NCI-H2107 treated with DMSO at 0.1 percent for 48 hours (cell line): ENCODE measurements at regions not wholly inside any gene's neighbourhood (a gene's known extent, or its start where the extent isn't known, plus 50 kb on each side); places are given as distances from the start of the nearest gene placed in this dataset.

Source experiments
- DNase-seq: peaks from one replicate; lab custom pipeline; 2025; ENCODE audit not compliant: unreplicated experiment; lab: John Stamatoyannopoulos, UW

- DNase-seq = peak; percentile 5
These were observed 76.6 kb upstream of the MAP4K3 start for GRCh38 chr2:39513641-39514094.

GRCh38 chr2:39514825-39515224 lies 77.7 kb upstream of the MAP4K3 start:
- DNase-seq = no peak

DNA sequence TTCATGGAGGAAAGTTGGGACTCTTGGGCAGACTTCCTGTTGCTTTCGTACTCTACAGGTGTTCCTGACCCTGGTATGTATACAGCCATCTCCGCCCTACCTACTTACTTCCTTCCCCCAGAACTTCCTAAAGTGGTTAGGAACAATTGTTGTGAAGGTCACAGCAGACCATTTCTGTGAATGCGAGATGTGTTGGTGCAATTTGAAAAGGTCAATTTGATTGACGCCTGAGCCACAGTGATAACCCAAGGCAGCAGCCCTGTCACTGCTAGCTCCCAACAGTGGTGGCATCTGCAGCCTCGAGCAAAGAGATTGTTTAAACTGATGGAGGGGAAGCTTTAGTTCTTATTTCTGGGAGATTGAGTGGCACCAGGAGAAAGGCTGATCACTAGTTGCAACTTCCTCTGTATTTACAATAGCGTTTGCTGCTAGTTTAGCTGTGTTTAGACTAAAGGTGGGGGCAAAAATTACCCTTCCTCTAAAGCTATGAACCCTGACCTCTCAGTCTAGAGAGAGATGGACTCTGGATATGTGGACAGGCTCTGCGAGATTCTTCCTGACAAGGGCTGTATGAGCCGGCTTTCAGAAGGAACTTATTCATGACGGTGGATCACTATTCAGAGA lies 78.3 kb upstream of the MAP4K3 start:
- DNase-seq = no peak

GRCh38 chr2:39515897-39516346 lies 78.8 kb upstream of the MAP4K3 start:
- DNase-seq = no peak

DNA sequence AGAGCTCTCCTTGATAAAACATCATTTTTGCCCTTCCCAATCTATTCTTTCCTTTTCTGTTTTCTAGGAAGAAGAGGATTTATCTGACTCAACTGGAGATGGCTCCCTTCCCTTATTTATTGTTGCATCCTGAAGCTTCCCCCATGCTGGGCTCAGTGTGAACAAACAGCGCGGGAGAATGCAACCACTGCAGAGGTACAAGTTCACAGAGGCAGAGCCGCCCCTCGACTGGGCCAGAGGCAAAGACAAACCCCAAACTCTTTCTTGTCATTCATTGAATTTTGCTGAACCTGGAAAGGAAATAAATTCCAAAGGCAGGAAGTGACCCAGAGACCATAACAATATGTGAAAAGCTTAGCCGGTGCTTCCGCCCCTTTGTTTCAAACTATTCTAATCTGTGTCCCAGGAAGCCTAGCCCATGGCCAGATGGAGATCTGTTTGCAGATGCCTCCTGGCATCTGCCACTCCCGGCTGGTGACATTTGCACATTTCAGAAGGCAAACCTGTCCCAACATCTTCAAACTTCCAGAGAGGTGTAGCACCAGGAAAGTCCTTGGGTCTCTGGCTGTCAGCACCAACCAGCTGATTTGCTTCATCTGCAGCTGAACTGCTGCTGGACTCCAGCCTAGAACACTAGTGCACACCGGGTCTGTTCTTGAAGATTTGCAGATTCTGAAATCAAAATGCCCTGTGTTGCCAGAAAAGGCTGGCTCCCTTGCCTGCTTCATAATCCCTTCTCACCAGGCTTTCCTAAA lies 79.4 kb upstream of the MAP4K3 start:
- no peak for DNase-seq

GRCh38 chr2:39517102-39517436 lies 80.0 kb upstream of the MAP4K3 start:
- DNase-seq = no peak

- DNase-seq = no peak
These were observed 80.5 kb upstream of the MAP4K3 start for GRCh38 chr2:39517622-39518021.

DNA sequence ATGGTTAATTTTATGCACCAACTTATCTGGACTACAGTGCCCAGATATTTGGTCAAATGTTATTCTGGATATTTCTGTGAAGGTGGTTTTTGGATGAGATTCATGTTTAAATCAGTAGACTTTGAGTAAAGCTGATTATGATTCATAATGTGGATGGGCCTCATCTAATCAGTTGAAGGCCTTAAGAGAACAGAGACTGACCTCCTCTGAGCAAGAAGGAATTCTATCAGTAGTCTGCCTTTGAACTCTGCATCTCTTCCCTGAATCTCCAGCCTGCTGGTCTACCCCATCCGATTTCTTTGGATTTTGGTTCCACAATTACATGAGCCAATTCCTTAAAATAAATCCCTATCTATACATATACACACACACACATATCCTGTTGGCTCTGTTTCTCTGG lies 82.8 kb upstream of the MAP4K3 start:
- DNase-seq = no peak

DNA sequence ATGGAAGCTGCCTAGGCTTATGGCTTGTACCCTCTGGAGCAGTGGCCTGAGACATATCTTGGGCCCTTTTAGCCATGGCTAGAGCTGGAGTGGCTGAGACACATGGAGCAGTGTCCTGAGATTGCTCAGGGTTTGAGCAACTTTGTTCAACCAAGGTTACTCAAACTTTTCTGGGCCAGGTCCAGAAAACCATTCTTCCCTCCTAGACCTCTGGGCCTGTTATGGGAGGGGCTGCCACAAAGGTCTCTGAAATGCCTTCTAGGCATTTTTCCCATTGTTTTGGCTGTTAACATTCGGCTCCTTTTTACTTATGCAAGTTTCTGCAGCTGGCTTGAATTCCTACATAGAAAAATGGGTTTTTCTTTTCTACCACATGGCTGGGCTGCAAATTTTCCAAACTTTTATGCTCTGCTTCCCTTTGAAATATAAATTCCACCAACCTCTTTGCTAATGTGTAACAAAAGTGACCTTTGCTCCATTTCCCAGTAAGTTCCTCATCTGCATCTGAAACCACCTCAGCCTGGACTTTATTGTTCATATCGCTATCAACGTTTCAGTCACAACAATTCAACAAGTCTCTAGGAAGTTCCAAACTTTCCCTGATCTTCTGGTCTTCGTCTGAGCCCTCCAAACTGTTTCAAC lies 84.9 kb upstream of the MAP4K3 start:
- no peak for DNase-seq

GRCh38 chr2:39522518-39522877 lies 85.4 kb upstream of the MAP4K3 start:
- DNase-seq = no peak

DNA sequence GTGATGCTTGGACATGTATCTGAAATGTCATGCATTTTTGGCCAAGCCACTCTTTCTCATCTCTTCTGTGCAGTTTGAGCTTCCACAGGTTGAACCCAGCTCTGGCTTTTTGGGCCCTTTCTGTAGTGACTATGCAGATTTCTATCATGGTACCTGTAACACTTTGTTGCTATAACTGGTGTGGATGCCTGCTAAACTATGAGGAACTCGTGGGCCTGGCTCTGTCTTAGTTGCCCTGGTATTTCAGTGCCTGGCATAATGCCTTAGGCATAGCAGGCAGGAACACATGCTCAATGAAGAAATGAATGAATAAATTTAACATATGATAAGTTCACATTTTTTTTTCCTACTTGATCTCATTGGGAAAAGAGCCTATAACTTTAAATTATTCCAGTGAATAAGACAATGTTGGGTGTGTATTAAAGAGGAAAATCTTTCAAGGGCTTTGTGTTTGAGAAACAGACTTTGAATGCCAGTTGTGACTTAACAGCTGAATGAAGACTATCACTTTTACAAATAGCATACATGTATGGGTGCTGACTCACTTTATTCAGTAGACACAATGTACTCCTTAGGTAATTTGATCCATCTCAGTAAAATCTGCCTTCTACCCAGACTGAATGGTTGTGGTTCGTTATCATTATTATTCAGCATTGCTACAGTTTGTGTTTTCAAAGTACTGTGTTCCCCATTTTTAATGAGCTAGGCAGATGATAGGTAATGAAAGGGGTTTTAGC lies 86.4 kb upstream of the MAP4K3 start:
- no peak for DNase-seq

DNA sequence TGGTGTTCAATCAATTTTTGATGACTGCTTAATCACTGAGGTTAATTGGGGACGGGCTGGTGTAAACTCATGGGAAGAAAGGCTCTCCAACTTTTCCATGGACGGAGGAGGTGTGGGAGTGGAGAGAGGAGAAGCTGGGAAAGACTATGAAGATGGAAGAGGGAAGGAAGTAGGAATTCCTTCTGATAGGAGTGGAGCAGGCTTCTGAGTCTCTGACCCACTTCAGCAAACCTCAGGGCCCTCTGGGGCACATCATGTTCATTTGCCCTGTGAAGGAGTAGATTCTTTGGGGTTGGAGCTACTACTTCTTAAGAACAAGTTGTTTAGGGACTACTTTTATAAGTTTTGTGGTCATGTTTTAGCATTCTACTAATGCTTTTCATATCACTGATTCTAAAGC lies 87.0 kb upstream of the MAP4K3 start:
- no peak for DNase-seq

DNA sequence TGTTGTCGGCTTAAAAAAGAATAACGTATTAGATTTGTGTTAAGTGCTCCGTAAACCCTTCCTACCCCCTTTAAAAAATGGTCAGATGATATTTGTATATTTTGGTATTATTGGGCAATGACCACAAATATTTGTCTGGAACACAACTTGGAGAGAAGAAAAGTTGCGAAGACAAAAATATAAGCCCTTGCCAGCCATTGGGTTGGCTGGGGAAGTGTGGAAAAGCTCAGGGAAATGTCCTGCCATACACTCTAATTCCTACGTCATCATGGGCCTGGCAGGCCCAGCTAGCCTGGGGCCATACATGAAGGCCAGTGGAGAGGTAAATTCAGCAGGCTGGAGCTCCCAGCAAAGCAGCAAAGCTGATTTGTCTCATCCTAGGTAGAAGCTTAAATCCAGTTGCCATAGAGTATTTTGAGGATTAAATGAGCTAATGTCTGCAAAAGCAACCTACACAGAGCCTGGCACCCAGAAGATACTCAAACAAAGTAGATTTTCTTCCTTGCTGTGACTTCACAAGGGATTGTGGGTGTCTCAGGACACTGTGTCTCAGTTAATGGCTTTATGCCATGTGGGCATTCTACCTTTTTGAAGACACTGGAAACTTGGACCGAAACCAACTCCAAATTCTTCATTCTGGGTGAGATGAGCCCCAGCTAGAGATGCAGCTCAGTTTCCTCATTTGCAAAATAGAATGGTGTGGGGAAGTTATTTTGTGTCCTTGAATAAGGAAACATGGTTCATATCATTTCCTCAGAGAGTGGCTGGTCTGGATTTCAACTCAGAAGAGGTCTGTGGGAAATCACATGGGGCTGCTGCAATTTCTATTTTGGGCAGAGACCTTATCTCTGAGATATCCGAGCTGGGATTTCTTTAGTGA lies 87.9 kb upstream of the MAP4K3 start:
- DNase-seq = no peak

DNA sequence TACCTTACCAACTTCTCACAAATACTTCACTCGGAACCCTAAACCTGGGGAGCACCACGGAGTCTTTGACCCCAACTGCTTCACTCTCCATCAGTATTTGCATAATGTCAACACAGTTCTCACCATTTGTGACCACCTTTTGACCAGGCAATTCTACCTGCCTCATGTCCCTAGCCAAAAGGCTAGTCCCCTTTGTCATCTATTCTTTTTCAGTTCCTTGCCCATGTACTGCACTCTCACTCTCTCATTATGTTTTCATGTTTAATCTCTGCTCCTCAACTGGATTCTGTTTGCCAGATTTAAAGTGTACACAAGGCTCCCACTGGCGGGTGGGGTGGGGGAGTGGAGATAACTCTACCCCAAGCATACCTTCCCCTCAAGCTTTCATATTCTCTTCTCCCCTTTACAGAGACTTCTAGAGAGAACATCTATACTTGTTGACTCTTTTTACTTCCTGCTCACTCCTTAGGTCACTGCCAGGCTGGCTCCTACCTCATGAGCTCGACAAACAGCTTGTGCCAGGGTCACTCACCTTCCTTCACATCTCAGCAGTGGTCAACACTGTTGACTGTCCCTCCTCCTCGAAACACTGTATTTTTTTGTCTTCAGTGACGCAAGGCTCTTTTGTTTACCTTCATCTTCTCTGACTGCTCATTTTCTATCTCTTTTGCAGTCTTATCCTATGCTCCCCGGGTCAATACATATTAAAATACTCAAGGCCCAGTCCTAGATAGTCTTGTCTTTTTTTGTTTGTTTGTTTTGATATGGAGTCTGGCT lies 88.7 kb upstream of the MAP4K3 start:
- no peak for DNase-seq

GRCh38 chr2:39528701-39529100 lies 91.6 kb upstream of the MAP4K3 start:
- no peak for DNase-seq

DNA sequence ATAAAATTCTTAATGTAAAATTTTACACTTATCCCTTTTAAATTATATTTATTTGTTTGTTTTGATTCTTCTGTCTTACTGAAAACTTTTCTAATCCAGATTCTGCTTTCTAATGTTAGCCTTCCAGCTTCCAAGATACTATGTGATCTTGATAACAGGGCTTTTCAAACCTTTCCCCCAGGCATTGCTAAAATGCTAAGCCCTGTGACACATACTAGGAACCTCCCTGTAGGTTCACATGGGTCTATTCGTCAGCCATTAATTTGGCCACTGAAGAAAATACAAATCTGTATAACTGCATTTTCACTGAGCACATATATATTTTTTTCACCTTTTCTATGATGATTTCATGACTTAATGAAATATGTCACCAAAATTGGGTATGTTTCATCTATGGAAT lies 92.8 kb upstream of the MAP4K3 start:
- DNase-seq = no peak

- DNase-seq = no peak
These were observed 93.4 kb upstream of the MAP4K3 start for GRCh38 chr2:39530411-39530866.

- DNase-seq = no peak
These were observed 94.2 kb upstream of the MAP4K3 start for GRCh38 chr2:39531220-39531777.

- no peak for DNase-seq
These were observed 95.8 kb upstream of the MAP4K3 start for GRCh38 chr2:39532933-39533332.
